ENCODE measurements at regions not wholly inside any gene's neighbourhood (a gene's known extent, or its start where the extent isn't known, plus 50 kb on each side); places are given as distances from the start of the nearest gene placed in this dataset.

- no peak for TF ChIP-seq CTCF (IDR thresholded peaks at IDR 0.05)
- no peak for TF ChIP-seq POLR2A (IDR thresholded peaks at IDR 0.05)
- TF ChIP-seq EP300 (IDR thresholded peaks at IDR 0.05), result no peak
These were observed 486.0 kb upstream of the AGTR1 start for GRCh38 chr3:148211725-148212124.
